A673 (cell line): ENCODE measurements at regions not wholly inside any gene's neighbourhood (a gene's known extent, or its start where the extent isn't known, plus 50 kb on each side); places are given as distances from the start of the nearest gene placed in this dataset.

Experiments
- BruUV-seq: library from RNA; stranded (reverse); fragments of 400-500 nt; replicated peaks from 2 replicates; lab custom pipeline; 2021; lab: Mats Ljungman, UMichigan
- CTCF ChIA-PET: fragments of 300-600 bp; sonication (Branson Sonifier 250); formaldehyde crosslinking; loops from one replicate; lab custom pipeline; 2022; ENCODE audit warnings: antibody characterized with exemption; lab: Charles Lee
- POLR2A ChIA-PET: fragments of 300-600 bp; sonication (Branson Sonifier 250); formaldehyde crosslinking; loops from one replicate; lab custom pipeline; 2022; ENCODE audit warnings: antibody characterized with exemption; ENCODE audit not compliant: low non-redundant PET; lab: Charles Lee
- DNase-seq: peaks from one replicate; pipeline ENCODE4 v3.0.0-alpha.2; 2015; ENCODE audit warnings: low spot score
- H3K27ac ChIP-seq: fragments of 200-600 bp; sonication (generic); 2 replicates; pipeline ENCODE4 v1.5.1; 2016; ENCODE audit warnings: mixed run types, low read depth, mild to moderate bottlenecking, mixed read lengths, antibody characterized with exemption, low read length; ENCODE audit not compliant: poor library complexity, severe bottlenecking
- H3K27me3 ChIP-seq: fragments of 200-600 bp; sonication (generic); replicated peaks from 2 replicates; pipeline ENCODE4 v1.6.1; 2017; ENCODE audit warnings: mixed run types, low read depth, mild to moderate bottlenecking, mixed read lengths, antibody characterized with exemption, low read length; ENCODE audit not compliant: insufficient read depth, poor library complexity
- H3K36me3 ChIP-seq: fragments of 200-600 bp; sonication (generic); 2 replicates; pipeline ENCODE4 v1.6.1; 2016; ENCODE audit warnings: mixed run types, mild to moderate bottlenecking, mixed read lengths, antibody characterized with exemption, low read length; ENCODE audit not compliant: insufficient read depth, poor library complexity, severe bottlenecking
- H3K4me1 ChIP-seq: fragments of 200-600 bp; sonication (generic); 2 replicates; pipeline ENCODE4 v1.6.1; 2017; ENCODE audit warnings: mixed run types, mild to moderate bottlenecking, mixed read lengths, antibody characterized with exemption, low read length; ENCODE audit not compliant: insufficient read depth, poor library complexity, severe bottlenecking
- H3K4me3 ChIP-seq: fragments of 200-600 bp; sonication (generic); 2 replicates; pipeline ENCODE4 v1.5.1; 2016; ENCODE audit warnings: low read depth, mixed run types, mild to moderate bottlenecking, mixed read lengths, low read length; ENCODE audit not compliant: poor library complexity, severe bottlenecking
- H3K9me3 ChIP-seq: fragments of 200-600 bp; sonication (generic); 2 replicates; pipeline ENCODE4 v1.6.1; 2016; ENCODE audit warnings: mixed run types, low read depth, mild to moderate bottlenecking, mixed read lengths, antibody characterized with exemption, low read length; ENCODE audit not compliant: poor library complexity, severe bottlenecking
- CTCF ChIP-seq: fragments of 300-800, 200-600 bp; sonication (generic); conservative IDR thresholded peaks from 2 replicates; pipeline ENCODE4 v1.5.1; 2017; ENCODE audit warnings: low read depth, mild to moderate bottlenecking, antibody characterized with exemption, low read length, moderate library complexity, mixed read lengths
- EZH2 ChIP-seq: fragments of 200-600 bp; sonication (generic); IDR thresholded peaks from 2 replicates; pipeline ENCODE4 v1.6.1; 2017; ENCODE audit warnings: borderline replicate concordance, low read depth, mild to moderate bottlenecking, mixed read lengths, antibody characterized with exemption, low read length; ENCODE audit not compliant: poor library complexity, severe bottlenecking
- intact Hi-C: fragments of 100-400 bp; cut with micrococcal nuclease; formaldehyde crosslinking; loops from one replicate; pipeline ENCODE4 v1.10.0; 2022; ENCODE audit not compliant: unreplicated experiment

- no TSS peak for BruUV-seq
These were observed 145.2 kb downstream of the RBFOX3 start for GRCh38 chr17:79465681-79466025.

GRCh38 chr17:79465011-79465680, 145.7 kb downstream of the RBFOX3 start:
- peaks cover 30% of the 10 kb centered on the region for H3K27me3 ChIP-seq
- POLR2A ChIA-PET: interaction anchor here (0.6 kb wide), 1 partner anchor 29 kb away, joined by 5 read pairs; no protein-coding TSS in a partner anchor
- intact Hi-C loops: no loop called here

More at GRCh38 chr17:79465681-79466025, 145.2 kb downstream of the RBFOX3 start:
- TF ChIP-seq CTCF: no peak
- TF ChIP-seq EZH2: no peak
- no peak overlapping the region for H3K4me3 ChIP-seq
- no peaks in the 10 kb centered on the region for H3K36me3 ChIP-seq
- ChIA-PET CTCF (no interaction called here), POLR2A (interaction anchor here (0.6 kb wide), 1 partner anchor 28 kb away, joined by 5 read pairs; no protein-coding TSS in a partner anchor)
- H3K4me1 ChIP-seq: no peaks in the 10 kb centered on the region
- H3K27me3 ChIP-seq: peaks cover 34% of the 10 kb centered on the region
- no peak for DNase-seq
- H3K27ac ChIP-seq: no peak overlapping the region
- H3K9me3 ChIP-seq: no peaks in the 10 kb centered on the region
- intact Hi-C loops: no loop called here

GRCh38 chr17:79464318-79465010, 146.4 kb downstream of the RBFOX3 start:
- Histone ChIP-seq H3K9me3 (no peaks in the 10 kb centered on the region), H3K4me3 (no peak overlapping the region), H3K4me1 (no peaks in the 10 kb centered on the region), H3K36me3 (no peaks in the 10 kb centered on the region), H3K27me3 (peaks cover 26% of the 10 kb centered on the region), H3K27ac (no peak overlapping the region)
- CTCF ChIA-PET: no interaction called here
- no peak for DNase-seq
- POLR2A ChIA-PET: no interaction called here
- intact Hi-C loops: no loop called here
- BruUV-seq: no TSS peak
- peak; percentile 37 for TF ChIP-seq EZH2
- no peak for TF ChIP-seq CTCF

More at GRCh38 chr17:79465011-79465680, 145.7 kb downstream of the RBFOX3 start:
- peak; percentile 9 for DNase-seq
- no TSS peak for BruUV-seq
- Histone ChIP-seq H3K27ac (no peak overlapping the region), H3K9me3 (no peaks in the 10 kb centered on the region), H3K4me1 (no peaks in the 10 kb centered on the region), H3K4me3 (no peak overlapping the region), H3K36me3 (no peaks in the 10 kb centered on the region)
- CTCF ChIA-PET: no interaction called here
- TF ChIP-seq CTCF (no peak), EZH2 (no peak)
